GM18861 (cell line): ENCODE measurements at regions not wholly inside any gene's neighbourhood (a gene's known extent, or its start where the extent isn't known, plus 50 kb on each side); places are given as distances from the start of the nearest gene placed in this dataset.
"Not testable (repeated sequence)": the region's sequence is repeated elsewhere in the genome, so short reads cannot be mapped to it uniquely, and the experiment has no call there.

Source experiments
- ATAC-seq: cut with Tn5 transposase; IDR thresholded peaks from one replicate; pipeline ENCODE4 v1.9.1; 2021; ENCODE audit not compliant: unreplicated experiment

DNA sequence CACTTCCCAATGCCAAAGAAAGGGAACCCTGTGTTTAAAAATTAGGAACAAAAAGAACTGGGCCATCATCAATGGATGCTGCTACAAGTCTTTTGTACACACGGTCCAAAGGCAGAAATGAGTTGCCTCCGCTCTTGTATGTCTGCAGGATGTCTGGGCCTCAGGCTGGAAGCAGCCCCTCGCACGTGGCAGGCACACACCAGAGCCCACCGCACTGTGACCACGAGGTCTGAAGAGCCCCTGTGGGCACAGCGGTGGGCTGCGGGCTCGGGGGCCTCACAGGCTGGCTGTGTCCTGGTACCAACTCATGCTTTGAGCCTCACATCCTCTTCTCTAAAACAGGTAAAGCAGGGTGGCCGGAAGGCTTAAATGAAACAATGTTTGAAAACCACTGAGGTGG is 309.3 kb downstream of the C16orf95 start:
- no peak for ATAC-seq

GRCh38 chr16:87008664-87009063 is 308.5 kb downstream of the C16orf95 start:
- ATAC-seq = no peak

- ATAC-seq = no peak
Observed at GRCh38 chr16:87012954-87013938, 303.9 kb downstream of the C16orf95 start.

GRCh38 chr16:87014112-87014511 is 303.1 kb downstream of the C16orf95 start:
- no peak for ATAC-seq

DNA sequence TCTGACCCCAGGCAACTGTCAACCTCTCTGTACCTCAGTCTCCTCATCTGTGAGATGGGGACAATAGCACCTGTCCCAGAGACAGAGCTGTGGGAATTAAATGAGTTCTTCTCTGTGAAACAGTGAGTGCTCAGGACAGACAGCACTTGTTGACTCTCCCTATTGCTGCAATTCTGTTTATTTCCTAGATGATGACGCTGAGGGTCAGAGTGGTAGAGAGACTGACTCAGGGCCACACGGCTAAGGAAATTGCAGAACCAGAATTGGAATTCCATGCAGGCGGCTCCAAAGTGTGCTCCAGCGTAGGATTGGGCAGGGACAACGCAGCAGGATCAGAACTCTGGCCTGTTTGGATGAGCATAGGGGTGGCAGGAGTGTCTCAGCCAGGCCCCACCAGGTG is 302.2 kb downstream of the C16orf95 start:
- no peak for ATAC-seq

DNA sequence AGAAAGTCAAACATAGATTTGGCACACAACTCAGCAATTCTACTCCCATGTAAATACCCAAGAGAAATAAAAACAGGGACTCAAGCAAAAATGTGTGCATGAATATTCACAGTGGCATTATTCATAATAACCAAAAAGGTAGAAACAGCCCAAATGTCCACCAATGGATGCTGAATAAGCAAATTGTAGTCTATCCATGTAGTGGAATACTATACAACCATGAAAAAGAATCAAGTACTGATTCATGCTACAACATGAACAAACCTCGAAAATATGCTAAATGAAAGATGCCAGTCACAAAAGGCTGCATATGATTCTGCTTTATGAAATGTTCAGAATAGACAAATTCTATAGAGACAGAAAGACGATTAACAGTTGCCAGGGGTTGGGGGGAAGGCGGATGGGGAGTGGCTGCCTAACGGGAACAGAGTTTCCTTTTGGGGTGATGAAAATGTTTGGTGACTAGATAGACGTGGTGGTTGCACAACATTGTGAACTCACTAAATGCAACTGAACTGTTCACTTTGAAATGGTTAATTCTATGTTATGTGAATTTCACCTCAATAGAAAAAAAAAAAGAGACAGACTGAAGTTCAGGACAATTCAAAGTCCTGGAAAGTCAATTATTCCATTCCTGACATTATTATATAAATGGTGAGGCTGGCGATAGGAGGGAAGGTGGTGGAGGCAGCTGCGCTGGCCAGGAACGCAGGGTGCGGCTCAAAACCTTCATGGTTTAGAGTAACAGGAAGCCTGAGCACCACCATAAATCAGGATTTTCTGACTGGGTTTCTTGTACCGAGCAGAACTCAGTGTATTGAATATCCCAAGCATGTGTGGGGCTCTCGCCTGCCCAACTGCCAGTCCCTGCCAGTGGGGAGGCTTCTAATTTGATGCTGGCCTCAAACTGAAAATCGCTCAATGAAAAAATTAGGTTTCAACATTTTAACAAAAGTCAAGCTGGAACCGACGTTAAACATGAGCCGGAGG is 300.9 kb downstream of the C16orf95 start:
- no peak for ATAC-seq

- no peak for ATAC-seq
Observed at GRCh38 chr16:87017371-87018012, 299.7 kb downstream of the C16orf95 start.

DNA sequence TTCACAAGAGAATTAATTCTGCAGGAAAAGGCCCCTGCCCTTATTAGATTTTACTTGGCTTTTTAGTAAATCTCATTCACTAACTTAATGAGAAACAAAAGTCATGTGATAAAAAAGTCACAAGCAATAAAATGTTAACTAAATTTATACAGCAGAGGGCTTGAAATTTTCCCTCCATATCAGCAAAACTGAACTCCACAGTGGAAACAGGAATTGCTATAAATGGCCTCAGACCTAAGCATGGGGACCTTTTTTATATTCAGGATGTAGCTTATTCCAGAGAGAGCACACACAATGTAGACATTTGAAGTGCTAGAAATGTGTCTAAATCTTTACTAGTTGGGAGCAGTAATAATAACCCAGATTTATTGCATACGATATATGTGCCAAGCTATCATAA is 291.5 kb downstream of the C16orf95 start:
- ATAC-seq = no peak

- no peak for ATAC-seq
Observed at GRCh38 chr16:87027056-87027616, 290.1 kb downstream of the C16orf95 start.

GRCh38 chr16:87028481-87029320 is 288.5 kb downstream of the C16orf95 start:
- ATAC-seq = no peak

GRCh38 chr16:87032554-87032953 is 284.6 kb downstream of the C16orf95 start:
- no peak for ATAC-seq

DNA sequence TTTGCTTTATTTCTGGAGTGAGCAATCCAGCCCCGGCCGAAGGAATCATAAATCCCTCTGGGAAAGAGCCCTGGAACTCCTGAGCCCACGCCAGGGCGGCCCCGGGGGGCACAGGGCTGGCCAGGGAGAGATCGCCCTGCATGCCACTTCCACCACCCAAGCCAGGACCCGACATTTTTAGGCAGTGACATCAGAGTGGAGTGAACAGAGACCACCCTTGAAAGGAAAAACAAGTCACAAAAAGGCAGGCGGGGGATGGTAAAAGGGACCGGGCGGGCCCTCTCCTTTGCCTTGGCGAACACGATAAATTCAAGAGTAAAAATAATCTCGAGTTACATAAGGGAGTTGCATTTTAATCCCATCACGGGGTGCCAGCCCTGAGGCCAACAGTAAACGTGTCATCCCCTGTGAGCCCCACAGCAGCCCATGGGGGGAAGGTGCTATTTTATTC is 284.1 kb downstream of the C16orf95 start:
- ATAC-seq = no peak

DNA sequence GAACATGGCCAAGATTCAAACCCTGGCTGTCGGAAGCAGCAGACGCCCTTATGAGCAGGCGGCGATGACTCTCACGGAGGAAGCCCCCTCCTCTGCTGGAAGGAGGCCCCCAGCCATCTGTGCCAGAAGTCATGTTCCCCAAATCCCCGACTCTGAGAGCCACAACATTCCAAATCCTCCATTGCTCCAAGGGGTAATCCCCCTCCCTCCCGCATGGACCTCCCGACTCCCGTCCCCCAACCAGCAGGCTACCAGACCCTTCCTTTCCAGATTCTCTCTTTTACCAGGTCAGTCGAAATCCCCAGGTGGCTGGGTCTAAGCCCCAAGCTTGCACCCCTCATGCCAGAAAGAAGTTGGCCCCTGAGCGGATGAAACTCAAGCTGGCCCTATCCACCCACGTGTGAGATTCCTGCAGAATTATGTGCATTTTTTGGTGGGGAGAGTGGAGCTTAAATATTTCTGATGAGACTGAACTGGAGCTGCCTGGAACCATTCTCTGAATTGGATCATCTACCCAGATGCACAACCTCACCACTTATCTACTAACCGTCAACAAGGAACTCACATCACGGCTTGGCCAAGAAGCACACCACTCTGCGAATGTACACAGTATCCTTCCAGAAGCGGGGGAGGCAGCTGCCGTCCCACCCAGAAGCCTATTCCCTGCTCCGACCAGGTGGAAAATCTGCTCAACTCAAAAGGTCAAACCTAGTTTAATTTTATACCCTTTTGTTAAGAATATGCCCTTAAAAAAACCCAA is 283.5 kb downstream of the C16orf95 start:
- no peak for ATAC-seq

GRCh38 chr16:87034317-87034716 is 282.9 kb downstream of the C16orf95 start:
- ATAC-seq = no peak

- no peak for ATAC-seq
Observed at GRCh38 chr16:87035053-87035452, 282.1 kb downstream of the C16orf95 start.

DNA sequence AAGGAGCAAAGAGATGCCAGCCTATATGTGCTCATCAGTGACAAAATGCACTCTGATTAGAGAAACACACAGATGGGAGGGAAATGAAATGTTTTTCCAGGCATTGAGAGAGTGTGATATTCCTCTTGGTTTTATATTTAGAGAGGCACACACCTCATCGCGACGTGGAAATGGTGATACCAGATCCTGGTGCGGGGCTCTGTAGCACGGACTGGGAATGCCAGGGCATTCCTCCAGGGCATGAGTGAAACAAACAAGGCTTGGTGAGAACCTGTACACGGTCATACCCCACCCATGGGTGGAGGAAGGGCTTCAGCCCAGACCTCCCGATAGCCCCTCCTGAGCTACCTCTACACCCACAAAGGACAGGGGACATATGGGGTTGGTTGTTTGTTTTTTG is 280.2 kb downstream of the C16orf95 start:
- no peak for ATAC-seq

DNA sequence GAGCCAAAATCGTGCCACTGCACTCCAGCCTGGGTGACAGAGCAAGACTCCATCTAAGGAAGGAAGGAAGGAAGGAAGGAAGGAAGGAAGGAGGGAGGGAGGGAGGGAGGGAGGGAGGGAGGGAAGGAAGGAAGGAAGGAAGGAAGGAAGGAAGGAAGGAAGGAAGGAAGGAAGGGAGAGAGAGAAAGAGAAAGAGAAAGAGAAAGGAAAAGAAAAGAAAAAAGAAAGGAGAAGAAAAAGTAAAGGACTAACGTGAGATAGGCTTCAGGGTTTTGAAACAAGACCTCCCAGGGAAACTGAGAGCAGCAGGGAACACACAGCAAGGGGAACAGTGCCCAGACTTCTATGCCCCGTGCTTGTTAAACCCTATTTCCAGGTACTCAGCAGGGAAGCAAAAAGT is 278.7 kb downstream of the C16orf95 start:
- not testable (repeated sequence) for ATAC-seq

DNA sequence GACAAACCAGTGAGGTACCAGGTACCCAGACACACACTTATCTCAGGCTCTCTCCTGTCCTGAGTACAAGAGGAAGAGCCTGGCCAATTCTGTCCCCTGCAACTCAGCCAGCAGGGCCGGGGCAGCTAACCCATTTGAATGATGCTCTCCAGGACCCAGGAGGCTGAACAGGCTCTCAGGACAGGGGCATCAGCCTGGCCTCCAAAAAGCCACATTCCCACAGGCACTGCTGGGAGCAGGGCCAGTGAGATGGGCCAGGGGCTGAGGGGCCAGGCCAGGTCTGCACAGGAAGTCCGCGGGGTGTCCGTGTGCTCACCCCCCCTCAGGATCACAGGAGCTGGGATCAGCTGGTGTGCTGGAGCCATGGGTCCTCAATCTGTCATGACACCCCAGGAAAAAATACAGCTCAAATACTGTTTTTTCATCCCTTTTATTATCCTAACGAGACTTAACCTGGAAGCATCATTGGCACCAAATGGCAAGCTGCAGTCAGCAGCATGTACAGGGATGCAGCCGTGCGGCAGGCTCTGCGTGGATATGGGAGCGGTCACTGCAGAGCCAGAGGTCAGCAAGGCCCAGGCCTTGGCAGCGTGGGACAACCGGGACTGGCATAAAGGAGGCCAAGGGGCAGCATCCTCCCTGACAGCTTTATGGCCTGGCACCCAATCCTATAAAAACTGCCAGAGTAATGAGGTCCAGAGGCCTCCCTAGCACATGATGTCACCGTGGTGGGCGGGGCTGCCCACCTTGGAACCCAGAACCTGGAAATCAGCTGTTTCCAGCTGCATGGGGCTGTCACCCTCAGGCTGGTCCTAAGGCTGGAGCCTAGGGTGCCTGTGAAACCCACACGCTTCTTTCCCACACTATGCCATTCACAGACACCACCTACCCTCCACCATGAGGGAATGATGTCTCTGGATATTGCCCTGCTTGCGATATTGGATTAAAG is 276.7 kb downstream of the C16orf95 start:
- no peak for ATAC-seq
